ENCODE measurements at regions not wholly inside any gene's neighbourhood (a gene's known extent, or its start where the extent isn't known, plus 50 kb on each side); places are given as distances from the start of the nearest gene placed in this dataset.

DNA sequence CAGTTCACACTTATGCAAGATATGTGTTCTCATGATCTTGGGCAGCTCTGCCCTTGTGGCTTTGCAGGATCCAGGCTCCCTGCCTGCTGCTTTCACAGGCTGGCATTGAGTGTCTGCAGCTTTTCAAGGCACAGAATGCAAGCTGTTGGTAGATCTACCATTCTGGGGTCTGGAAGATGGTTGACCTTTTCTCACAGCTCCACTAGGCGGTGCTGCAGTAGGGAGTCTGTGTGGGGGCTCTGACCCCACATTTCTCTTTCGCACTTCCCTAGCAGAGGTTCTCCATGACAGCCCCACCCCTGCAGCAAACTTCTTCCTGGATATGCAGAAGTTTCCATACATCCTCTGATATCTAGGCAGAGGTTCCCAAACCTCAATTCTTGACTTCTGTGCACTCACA, 500.5 kb downstream of the BRINP3 start:
- TF ChIP-seq, protein P1, sequence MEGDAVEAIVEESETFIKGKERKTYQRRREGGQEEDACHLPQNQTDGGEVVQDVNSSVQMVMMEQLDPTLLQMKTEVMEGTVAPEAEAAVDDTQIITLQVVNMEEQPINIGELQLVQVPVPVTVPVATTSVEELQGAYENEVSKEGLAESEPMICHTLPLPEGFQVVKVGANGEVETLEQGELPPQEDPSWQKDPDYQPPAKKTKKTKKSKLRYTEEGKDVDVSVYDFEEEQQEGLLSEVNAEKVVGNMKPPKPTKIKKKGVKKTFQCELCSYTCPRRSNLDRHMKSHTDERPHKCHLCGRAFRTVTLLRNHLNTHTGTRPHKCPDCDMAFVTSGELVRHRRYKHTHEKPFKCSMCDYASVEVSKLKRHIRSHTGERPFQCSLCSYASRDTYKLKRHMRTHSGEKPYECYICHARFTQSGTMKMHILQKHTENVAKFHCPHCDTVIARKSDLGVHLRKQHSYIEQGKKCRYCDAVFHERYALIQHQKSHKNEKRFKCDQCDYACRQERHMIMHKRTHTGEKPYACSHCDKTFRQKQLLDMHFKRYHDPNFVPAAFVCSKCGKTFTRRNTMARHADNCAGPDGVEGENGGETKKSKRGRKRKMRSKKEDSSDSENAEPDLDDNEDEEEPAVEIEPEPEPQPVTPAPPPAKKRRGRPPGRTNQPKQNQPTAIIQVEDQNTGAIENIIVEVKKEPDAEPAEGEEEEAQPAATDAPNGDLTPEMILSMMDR (IDR thresholded peaks at IDR 0.05) = 0 out of 2 replicates have a peak, but pooled peaks have one; percentile 14
- TF ChIP-seq ZFX (IDR thresholded peaks at IDR 0.05; ENCODE audit: borderline replicate concordance) = no peak

Measured in 22Rv1 (cell line).